ENCODE measurements at regions not wholly inside any gene's neighbourhood (a gene's known extent, or its start where the extent isn't known, plus 50 kb on each side); places are given as distances from the start of the nearest gene placed in this dataset.
"Not testable (repeated sequence)": the region's sequence is repeated elsewhere in the genome, so short reads cannot be mapped to it uniquely, and the experiment has no call there.

DNA sequence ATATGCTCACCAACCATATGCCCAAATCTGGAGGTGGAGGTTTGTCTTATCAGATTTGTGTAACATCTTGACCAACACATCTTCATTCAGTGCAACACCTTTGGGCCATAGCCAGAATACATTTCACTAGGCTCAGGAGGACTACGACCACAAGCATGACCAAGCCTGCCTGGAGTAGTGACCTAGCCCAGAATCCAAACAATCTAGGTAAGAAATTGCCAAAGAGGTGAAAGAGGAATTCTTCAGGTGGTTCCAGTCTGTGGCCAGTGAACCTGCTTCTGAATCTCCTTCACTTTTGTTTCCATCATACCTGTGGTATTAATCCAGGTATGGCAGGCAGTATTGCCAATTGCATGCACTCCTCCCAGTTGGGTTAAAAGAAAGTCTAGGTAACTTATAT is 112.8 kb upstream of the RAB18 start:
- in situ Hi-C loops (cut with HindIII; ENCODE audit: low sequenced_read_pairs) = loop anchor here (10.0 kb wide), 1 partner anchor 73 kb away; no protein-coding TSS in a partner anchor

- in situ Hi-C loops (cut with HindIII; ENCODE audit: low sequenced_read_pairs) = loop anchor here (10.0 kb wide), 1 partner anchor 74 kb away; no protein-coding TSS in a partner anchor
Measured at GRCh38 chr10:27390681-27391080, 113.4 kb upstream of the RAB18 start.

DNA sequence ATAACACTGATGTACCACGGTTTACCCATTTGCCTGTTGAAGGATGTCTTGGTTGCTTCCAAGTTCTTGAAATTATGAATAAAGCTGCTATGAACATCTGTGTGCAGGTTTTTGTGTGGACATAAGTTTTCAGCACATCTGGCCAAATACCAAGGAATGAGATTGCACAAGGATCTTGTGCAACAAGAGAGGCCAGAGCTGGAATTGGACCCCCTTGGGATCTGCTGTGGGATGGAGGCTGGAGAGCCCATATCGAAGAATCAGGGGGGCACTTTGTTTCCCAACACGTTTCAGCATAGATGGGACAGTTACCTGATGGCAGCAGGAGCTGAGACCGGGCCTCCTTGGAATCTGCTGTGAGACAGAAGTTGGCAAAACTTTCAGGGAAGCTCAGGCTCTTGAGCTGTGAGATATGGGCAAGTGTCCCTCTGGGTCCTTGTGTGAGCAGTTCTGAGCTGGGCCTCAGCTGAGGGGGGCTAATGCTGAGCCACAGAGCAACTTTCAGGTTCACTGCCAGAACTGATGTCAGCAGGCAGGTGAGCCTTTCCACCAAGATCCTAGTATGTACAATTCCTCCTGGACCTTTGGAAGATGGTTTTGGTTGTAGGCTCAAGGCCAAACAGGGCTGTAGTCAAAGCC is 115.2 kb upstream of the RAB18 start:
- in situ Hi-C loops (cut with HindIII; ENCODE audit: low sequenced_read_pairs) = no loop called here

- in situ Hi-C loops (cut with HindIII; ENCODE audit: low sequenced_read_pairs) = no loop called here
Measured at GRCh38 chr10:27383595-27384542, 120.2 kb upstream of the RAB18 start.

DNA sequence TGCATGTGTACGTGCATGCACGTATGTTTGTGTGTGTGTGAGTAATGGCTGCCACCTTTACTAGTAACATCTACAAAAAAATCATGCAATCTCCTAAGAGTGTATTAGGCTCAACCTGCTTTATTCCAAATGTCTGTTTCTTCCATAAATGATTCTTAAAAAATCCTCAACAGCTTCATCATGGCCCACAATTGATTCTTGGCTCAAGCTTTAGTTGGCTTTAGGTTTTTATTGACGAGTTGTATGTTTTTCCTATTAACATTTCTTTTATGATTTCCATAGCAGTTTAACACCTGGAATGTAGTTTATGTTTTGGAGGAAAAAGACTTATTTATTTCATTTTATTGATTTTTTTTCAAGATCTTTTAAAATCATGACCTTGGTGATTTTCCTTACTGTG is 121.9 kb upstream of the RAB18 start:
- in situ Hi-C loops (cut with HindIII; ENCODE audit: low sequenced_read_pairs) = no loop called here

- in situ Hi-C loops (cut with HindIII; ENCODE audit: low sequenced_read_pairs) = no loop called here
Measured at GRCh38 chr10:27380929-27381358, 123.2 kb upstream of the RAB18 start.

DNA sequence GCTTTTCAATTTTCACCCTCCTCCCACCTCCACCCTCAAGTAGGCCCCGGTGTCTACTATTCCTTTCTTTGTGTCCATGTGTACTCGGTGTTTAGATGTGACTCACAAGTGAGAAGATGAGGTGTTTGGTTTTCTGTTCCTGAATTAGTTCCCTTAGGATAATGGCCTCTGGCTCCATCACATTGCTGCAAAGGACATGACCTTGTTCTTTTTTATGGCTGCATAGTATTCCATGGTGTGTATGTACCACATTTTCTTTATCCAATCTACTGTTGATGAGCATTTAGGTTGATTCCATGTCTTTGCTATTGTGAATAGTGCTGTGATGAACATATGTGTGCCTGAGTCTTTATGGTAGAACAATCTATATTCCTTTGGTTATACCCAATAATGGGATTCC is 125.1 kb upstream of the RAB18 start:
- in situ Hi-C loops (cut with HindIII; ENCODE audit: low sequenced_read_pairs) = not testable (repeated sequence)

DNA sequence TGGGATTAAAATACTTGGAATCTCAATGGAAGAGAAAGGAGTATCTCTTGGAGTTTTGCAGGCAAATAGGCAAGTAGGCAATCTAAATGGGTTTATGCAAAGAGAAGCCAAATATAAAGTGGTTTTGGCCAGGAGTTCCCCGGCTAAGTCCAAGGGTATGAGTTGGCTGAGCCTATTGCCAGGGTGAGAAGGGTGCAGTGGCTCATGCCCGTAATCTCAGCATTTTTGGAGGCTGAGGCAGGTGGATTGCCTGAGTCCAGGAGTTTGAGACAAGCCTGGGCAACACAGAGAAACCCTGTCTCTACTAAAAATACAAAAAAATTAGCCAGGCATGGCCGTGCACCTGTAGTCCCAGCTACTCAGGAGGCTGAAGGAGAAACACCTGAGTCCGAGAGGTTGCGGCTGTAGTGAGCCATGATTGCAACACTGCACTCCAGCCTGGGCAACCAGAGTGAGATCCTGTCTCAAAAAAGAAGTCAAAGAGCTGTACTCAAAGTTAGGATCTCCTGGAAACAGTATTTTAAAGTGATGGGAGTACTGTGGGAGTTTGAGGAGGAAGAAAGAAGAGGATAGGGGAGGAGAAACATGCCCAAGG is 130.4 kb upstream of the RAB18 start:
- in situ Hi-C loops (cut with HindIII; ENCODE audit: low sequenced_read_pairs) = no loop called here

DNA sequence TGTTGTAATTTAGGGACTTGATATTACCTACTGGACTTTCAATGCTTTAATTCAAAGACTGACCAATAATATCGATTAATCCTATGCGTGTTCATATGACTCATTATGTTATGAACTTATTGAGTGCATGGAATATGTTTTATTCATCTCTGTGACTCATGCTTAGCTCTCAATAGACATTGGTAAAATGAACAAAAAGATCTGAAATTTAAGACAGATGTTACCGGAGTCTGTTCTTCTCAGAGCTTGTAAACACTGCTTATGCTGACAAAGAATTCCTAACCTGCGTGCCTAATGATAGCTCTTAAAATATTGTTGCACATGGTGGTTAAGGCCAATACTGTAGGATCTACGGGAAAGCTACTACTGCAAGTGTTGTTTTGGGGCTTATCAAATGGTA is 131.5 kb upstream of the ACBD5 start:
- in situ Hi-C loops (cut with HindIII; ENCODE audit: low sequenced_read_pairs) = no loop called here

DNA sequence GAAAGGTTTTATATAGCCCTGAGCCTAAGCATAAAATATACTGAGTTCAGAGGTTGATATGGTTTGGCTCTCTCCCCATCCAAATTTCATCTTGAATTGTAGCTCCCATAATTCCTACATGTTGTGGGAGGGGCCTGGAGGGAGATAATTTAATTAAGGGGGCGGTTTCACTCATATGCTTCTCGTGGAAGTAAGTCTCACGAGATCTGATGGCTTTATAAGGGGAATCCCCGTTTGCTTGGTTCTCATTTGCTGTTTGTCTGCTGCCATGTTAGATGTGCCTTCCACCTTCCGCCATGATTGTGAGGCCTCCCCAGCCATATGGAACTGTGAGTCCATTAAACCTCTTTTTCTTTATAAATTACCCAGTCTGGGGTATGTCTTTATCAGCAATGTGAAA is 130.8 kb upstream of the ACBD5 start:
- in situ Hi-C loops (cut with HindIII; ENCODE audit: low sequenced_read_pairs) = not testable (repeated sequence)

- in situ Hi-C loops (cut with HindIII; ENCODE audit: low sequenced_read_pairs) = no loop called here
Measured at GRCh38 chr10:27369880-27370279, 129.3 kb upstream of the ACBD5 start.

DNA sequence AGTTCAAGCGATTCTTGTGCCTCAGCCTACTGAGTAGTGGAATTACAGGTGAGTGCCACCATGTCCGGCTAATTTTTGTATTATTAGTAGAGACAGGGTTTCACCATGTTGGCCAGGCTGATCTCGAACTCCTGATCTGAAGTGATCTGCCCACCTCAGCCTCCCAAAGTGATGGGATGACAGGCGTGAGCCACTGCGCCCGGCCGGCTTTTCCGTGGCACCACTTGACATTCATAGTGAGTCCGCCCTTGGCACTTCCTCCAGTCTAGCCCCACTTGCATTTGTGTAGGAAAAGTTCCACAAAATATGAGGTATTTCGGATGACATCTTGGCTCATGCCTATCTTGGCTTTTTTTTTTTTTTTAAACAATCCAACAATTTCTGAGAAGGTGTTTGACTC is 128.1 kb upstream of the ACBD5 start:
- in situ Hi-C loops (cut with HindIII; ENCODE audit: low sequenced_read_pairs) = no loop called here

DNA sequence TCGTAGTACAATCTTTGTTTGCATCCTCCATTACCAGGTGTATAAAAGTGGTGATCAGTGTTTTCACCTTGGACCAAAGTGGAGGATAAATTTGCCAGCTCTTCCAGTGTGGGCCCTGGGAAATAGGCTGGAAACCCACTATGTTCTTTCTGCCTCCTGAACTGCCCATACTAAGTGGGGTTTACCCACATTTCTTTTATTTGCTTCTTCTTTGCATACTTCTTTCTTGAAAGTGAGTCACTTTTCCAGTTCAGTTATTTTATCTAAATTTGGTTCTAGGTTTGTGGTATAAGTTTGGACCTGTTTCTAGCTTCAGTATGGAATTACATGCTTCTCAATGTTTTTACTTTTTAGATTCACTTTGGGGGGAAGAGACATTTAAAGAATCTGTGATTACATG is 126.2 kb upstream of the ACBD5 start:
- in situ Hi-C loops (cut with HindIII; ENCODE audit: low sequenced_read_pairs) = no loop called here

DNA sequence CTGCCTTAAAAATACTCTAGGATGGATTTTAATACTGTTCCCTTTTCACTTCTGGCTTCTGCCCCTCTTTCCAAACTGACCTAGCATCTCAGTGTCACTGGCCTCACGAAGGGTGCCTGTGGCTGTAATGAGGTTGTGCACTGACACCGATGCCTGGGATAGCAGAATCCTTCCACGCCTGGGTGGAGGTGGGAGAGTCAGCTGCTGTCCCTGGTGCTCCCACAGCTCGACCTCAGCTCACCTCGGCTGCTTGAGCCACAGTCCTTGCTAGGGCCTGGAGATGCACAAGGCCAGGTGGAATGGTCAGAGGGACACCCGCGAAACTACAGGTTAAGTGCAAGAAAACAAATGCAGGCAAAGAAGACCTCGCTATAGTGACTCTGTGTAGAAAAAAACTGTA is 123.4 kb upstream of the ACBD5 start:
- in situ Hi-C loops (cut with HindIII; ENCODE audit: low sequenced_read_pairs) = no loop called here

GRCh38 chr10:27360581-27361172 is 120.1 kb upstream of the ACBD5 start:
- in situ Hi-C loops (cut with HindIII; ENCODE audit: low sequenced_read_pairs) = no loop called here

- in situ Hi-C loops (cut with HindIII; ENCODE audit: low sequenced_read_pairs) = no loop called here
Measured at GRCh38 chr10:27359792-27360355, 119.3 kb upstream of the ACBD5 start.

DNA sequence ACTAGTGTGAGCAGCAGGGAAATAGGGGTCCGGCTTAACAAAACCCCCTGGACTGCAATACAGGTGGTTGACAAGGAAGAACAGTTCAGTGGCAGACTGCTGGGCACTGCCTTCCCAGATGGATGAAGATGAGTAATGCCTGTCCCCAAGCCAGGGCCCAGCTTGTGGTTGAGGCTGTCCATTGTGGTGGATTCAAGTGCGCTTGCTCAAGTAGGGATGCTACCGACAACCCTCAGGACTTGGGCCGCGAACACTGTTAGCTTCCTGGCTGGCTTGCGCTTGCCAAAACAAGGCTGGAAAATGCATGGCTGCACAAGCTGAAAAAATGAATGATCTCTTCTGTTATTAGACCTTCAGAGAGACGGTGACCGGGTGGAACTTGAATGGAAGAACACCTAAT is 116.1 kb upstream of the ACBD5 start:
- in situ Hi-C loops (cut with HindIII; ENCODE audit: low sequenced_read_pairs) = no loop called here

DNA sequence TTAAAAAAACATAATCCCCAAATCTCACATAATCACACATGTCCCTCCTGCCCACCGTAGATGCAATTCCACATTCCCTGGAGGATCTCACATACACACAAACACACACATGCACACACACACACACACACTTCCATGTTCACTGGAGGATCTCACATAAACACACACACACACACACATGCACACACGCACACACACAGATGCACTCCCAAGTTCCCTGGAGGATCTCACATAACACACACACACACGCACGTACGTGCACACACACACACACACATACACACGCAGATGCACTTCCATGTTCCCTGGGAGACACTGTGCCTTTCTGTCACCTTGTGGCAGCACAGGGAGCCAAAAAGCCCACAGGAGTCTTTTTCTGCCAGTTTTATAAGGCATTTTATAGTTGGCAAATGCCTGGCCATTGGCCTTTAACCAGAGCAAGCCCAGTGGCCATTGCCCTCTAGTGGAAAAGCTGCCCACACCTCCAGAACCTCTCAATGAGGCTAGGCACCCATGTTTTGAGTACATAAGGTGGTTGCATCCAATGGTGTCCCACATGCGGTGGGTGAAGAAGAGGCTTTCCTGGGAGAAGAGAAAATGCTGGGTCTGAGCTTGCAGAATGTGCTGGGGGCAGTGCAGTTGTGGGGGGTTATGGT is 115.4 kb upstream of the ACBD5 start:
- in situ Hi-C loops (cut with HindIII; ENCODE audit: low sequenced_read_pairs) = no loop called here

GRCh38 chr10:27354643-27355270 is 114.2 kb upstream of the ACBD5 start:
- in situ Hi-C loops (cut with HindIII; ENCODE audit: low sequenced_read_pairs) = not testable (repeated sequence)

- in situ Hi-C loops (cut with HindIII; ENCODE audit: low sequenced_read_pairs) = not testable (repeated sequence)
Measured at GRCh38 chr10:27354100-27354499, 113.5 kb upstream of the ACBD5 start.
